ENCODE measurements at regions not wholly inside any gene's neighbourhood (a gene's known extent, or its start where the extent isn't known, plus 50 kb on each side); places are given as distances from the start of the nearest gene placed in this dataset.

- Histone ChIP-seq H3K4me3 (ENCODE audit: low read depth, low read length) (no peak overlapping the region), H3K36me3 (no peaks in the 10 kb centered on the region), H3K27ac (no peak overlapping the region), H3K27me3 (ENCODE audit: insufficient read depth, low read depth, severe bottlenecking) (no peaks in the 10 kb centered on the region), H3K9me3 (ENCODE audit: severe bottlenecking) (no peaks in the 10 kb centered on the region)
- no peak for TF ChIP-seq CTCF (IDR thresholded peaks at IDR 0.05; ENCODE audit: low read depth, low read length)
- DNase-seq, result no peak
Observed at GRCh38 chr14:49483268-49483667, 102.9 kb downstream of the RPS29 start.

GRCh38 chr14:49480979-49481498 lies 105.1 kb downstream of the RPS29 start:
- Histone ChIP-seq H3K27ac (no peak overlapping the region), H3K4me3 (ENCODE audit: low read depth, low read length) (no peak overlapping the region), H3K9me3 (ENCODE audit: severe bottlenecking) (no peaks in the 10 kb centered on the region), H3K36me3 (no peaks in the 10 kb centered on the region), H3K27me3 (ENCODE audit: insufficient read depth, low read depth, severe bottlenecking) (no peaks in the 10 kb centered on the region)
- DNase-seq, result no peak
- TF ChIP-seq CTCF (IDR thresholded peaks at IDR 0.05; ENCODE audit: low read depth, low read length), result no peak

DNA sequence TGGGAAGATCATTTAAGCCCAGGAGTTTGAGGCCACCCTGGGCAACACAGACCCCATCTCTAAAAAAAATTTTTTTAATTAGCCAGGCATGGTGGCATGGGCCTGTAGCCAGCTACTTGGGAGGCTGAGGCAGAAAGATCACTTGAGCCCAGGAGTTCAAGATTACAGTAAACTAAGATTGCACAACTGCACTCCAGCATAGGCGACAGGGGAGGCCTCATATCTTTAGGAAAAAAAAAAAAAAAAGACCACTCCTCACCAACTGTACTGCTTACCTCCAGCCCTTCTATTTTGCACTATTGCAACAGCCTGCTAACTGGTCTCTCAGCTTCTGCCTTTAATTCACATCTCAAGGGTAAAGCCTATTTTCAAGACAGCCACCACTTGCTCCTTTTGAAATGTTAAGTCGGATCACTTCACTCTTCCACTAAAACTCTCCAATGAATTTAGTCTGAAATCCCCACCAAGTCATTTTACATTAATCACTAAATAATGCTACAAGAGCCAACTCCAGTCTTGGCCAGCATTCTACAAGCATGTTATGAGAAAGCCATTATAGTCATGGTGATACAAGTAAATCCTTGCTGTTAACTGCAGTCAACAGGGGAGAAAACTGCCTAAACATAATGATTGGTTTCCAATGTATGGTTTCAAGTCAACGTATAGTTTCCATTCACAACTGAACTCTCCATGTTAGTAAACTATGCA lies 106.0 kb downstream of the RPS29 start:
- Histone ChIP-seq H3K9me3 (ENCODE audit: severe bottlenecking) (no peaks in the 10 kb centered on the region), H3K27me3 (ENCODE audit: insufficient read depth, low read depth, severe bottlenecking) (no peaks in the 10 kb centered on the region), H3K27ac (no peak overlapping the region), H3K36me3 (no peaks in the 10 kb centered on the region), H3K4me3 (ENCODE audit: low read depth, low read length) (no peak overlapping the region)
- no peak for TF ChIP-seq CTCF (IDR thresholded peaks at IDR 0.05; ENCODE audit: low read depth, low read length)
- no peak for DNase-seq

DNA sequence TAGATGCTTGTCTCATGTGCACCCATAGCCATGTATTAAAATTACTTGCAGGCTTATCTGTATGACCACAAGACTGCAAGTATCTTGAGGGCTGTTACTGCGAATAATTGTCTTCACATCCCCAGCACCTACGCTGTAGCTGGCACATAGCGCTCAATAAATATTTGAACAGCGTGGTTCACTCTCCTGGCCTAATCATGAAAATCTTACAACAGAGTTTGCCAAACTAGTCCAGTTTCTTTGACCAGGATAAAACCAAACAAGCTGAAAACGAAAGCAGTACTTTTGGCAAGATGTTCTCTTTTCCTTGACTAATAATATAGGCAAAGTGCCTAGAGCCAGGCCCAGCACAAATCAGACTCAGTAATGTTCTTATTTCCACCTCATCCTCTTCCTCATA lies 106.7 kb downstream of the RPS29 start:
- H3K9me3 ChIP-seq (ENCODE audit: severe bottlenecking), result no peaks in the 10 kb centered on the region
- H3K27ac ChIP-seq, result no peak overlapping the region
- no peaks in the 10 kb centered on the region for H3K36me3 ChIP-seq
- TF ChIP-seq CTCF (IDR thresholded peaks at IDR 0.05; ENCODE audit: low read depth, low read length), result no peak
- H3K27me3 ChIP-seq (ENCODE audit: insufficient read depth, low read depth, severe bottlenecking), result no peaks in the 10 kb centered on the region
- no peak overlapping the region for H3K4me3 ChIP-seq (ENCODE audit: low read depth, low read length)
- no peak for DNase-seq

GRCh38 chr14:49478784-49479183 lies 107.4 kb downstream of the RPS29 start:
- DNase-seq, result no peak
- no peaks in the 10 kb centered on the region for H3K27me3 ChIP-seq (ENCODE audit: insufficient read depth, low read depth, severe bottlenecking)
- H3K27ac ChIP-seq, result no peak overlapping the region
- H3K9me3 ChIP-seq (ENCODE audit: severe bottlenecking), result no peaks in the 10 kb centered on the region
- TF ChIP-seq CTCF (IDR thresholded peaks at IDR 0.05; ENCODE audit: low read depth, low read length), result no peak
- no peaks in the 10 kb centered on the region for H3K36me3 ChIP-seq
- no peak overlapping the region for H3K4me3 ChIP-seq (ENCODE audit: low read depth, low read length)

DNA sequence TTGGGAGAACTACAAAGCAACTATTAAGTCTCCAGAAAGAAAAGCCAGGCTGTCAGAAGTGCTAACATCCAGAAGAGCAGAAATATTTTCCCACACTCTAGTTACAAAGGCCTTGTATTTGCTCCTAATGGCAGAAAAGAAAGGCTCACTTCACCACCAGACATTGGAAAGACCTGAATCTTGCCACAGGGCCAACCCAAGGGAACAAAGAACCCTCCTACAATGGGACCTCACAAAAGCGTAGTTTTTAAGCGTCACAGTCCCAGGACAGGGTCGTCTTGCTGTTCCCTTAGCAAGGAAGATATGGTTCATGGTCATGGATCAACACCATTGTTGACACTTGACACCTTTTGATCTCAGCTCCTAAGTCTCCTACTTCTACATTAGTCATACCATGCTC lies 119.1 kb downstream of the RPS29 start:
- Histone ChIP-seq H3K36me3 (no peaks in the 10 kb centered on the region), H3K27ac (no peak overlapping the region), H3K4me3 (ENCODE audit: low read depth, low read length) (no peak overlapping the region), H3K27me3 (ENCODE audit: insufficient read depth, low read depth, severe bottlenecking) (no peaks in the 10 kb centered on the region), H3K9me3 (ENCODE audit: severe bottlenecking) (no peaks in the 10 kb centered on the region)
- DNase-seq, result no peak
- no peak for TF ChIP-seq CTCF (IDR thresholded peaks at IDR 0.05; ENCODE audit: low read depth, low read length)
